ENCODE measurements at regions not wholly inside any gene's neighbourhood (a gene's known extent, or its start where the extent isn't known, plus 50 kb on each side); places are given as distances from the start of the nearest gene placed in this dataset.

GRCh38 chr11:79575701-79576100 lies 134.9 kb upstream of the TENM4 start:
- no peak for DNase-seq (ENCODE audit: low read depth)
- H3K4me3 ChIP-seq (replicated peaks; ENCODE audit: low read depth, low read length), result no peak overlapping the region
- TF ChIP-seq, protein P1, sequence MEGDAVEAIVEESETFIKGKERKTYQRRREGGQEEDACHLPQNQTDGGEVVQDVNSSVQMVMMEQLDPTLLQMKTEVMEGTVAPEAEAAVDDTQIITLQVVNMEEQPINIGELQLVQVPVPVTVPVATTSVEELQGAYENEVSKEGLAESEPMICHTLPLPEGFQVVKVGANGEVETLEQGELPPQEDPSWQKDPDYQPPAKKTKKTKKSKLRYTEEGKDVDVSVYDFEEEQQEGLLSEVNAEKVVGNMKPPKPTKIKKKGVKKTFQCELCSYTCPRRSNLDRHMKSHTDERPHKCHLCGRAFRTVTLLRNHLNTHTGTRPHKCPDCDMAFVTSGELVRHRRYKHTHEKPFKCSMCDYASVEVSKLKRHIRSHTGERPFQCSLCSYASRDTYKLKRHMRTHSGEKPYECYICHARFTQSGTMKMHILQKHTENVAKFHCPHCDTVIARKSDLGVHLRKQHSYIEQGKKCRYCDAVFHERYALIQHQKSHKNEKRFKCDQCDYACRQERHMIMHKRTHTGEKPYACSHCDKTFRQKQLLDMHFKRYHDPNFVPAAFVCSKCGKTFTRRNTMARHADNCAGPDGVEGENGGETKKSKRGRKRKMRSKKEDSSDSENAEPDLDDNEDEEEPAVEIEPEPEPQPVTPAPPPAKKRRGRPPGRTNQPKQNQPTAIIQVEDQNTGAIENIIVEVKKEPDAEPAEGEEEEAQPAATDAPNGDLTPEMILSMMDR (IDR thresholded peaks at IDR 0.05; ENCODE audit: low read length, missing control alignments), result no peak

- TF ChIP-seq, protein P1 (IDR thresholded peaks at IDR 0.05; ENCODE audit: low read length, missing control alignments), result no peak
- no peak overlapping the region for H3K4me3 ChIP-seq (replicated peaks; ENCODE audit: low read depth, low read length)
- no peak for DNase-seq (ENCODE audit: low read depth)
These were observed 129.3 kb upstream of the TENM4 start for GRCh38 chr11:79570104-79570503.

- TF ChIP-seq, protein P1 (IDR thresholded peaks at IDR 0.05; ENCODE audit: low read length, missing control alignments), result no peak
- H3K4me3 ChIP-seq (replicated peaks; ENCODE audit: low read depth, low read length), result no peak overlapping the region
- no peak for DNase-seq (ENCODE audit: low read depth)
These were observed 123.6 kb upstream of the TENM4 start for GRCh38 chr11:79564288-79564925.

- no peak for DNase-seq (ENCODE audit: low read depth)
- TF ChIP-seq, protein P1 (IDR thresholded peaks at IDR 0.05; ENCODE audit: low read length, missing control alignments), result no peak
- no peak overlapping the region for H3K4me3 ChIP-seq (replicated peaks; ENCODE audit: low read depth, low read length)
These were observed 120.7 kb upstream of the TENM4 start for GRCh38 chr11:79561496-79561895.

- TF ChIP-seq, protein P1 (IDR thresholded peaks at IDR 0.05; ENCODE audit: low read length, missing control alignments), result no peak
- H3K4me3 ChIP-seq (replicated peaks; ENCODE audit: low read depth, low read length), result no peak overlapping the region
- no peak for DNase-seq (ENCODE audit: low read depth)
These were observed 110.0 kb upstream of the TENM4 start for GRCh38 chr11:79550809-79551208.

DNA sequence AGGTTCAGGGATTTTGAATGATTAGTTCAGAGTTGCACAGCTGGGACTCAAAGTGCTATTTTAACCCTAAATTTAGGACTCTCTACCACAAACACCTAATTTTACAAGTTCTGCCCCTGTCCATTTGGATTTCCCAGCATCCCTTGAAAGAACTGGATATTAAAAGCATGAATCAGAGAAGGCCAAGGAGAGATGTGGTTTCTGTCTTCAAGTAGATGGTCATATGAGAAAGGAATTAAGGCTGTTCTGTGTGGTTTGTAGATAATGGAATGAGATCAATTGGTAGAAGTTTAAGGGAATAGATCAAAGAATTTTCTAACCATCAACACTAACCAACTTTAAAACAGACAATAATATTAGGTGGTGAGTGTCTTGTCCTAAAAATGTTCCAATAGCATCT lies 106.4 kb upstream of the TENM4 start:
- TF ChIP-seq, protein P1 (IDR thresholded peaks at IDR 0.05; ENCODE audit: low read length, missing control alignments), result no peak
- no peak for DNase-seq (ENCODE audit: low read depth)
- H3K4me3 ChIP-seq (replicated peaks; ENCODE audit: low read depth, low read length), result no peak overlapping the region

DNA sequence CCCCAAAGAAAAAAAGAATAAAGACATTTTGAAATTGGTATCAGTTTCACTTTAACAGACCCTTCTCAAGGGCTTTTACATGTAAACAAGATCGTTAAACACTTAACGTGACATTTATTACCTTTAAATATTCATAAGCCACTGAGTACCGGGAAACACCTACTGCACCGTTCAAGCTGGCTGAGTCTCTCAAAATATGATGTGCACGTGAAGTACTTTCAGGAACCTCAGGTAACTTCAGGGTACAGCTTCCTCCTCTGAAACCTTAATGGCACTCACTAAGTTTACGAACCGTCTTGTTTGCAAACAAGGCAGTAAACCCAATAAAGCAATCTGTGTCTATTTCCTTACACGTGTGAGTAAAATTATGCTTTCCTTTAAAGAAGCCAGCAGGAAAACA lies 105.5 kb upstream of the TENM4 start:
- H3K4me3 ChIP-seq (replicated peaks; ENCODE audit: low read depth, low read length), result no peak overlapping the region
- no peak for DNase-seq (ENCODE audit: low read depth)
- TF ChIP-seq, protein P1 (IDR thresholded peaks at IDR 0.05; ENCODE audit: low read length, missing control alignments), result no peak
